HPDE6-E6E7 (cell line): ENCODE measurements at regions not wholly inside any gene's neighbourhood (a gene's known extent, or its start where the extent isn't known, plus 50 kb on each side); places are given as distances from the start of the nearest gene placed in this dataset.

ENCODE experiments used
- DNase-seq: peaks from one replicate; pipeline ENCODE4 v3.0.0; 2011; ENCODE audit warnings: missing footprints; ENCODE audit errors: extremely low spot score

DNA sequence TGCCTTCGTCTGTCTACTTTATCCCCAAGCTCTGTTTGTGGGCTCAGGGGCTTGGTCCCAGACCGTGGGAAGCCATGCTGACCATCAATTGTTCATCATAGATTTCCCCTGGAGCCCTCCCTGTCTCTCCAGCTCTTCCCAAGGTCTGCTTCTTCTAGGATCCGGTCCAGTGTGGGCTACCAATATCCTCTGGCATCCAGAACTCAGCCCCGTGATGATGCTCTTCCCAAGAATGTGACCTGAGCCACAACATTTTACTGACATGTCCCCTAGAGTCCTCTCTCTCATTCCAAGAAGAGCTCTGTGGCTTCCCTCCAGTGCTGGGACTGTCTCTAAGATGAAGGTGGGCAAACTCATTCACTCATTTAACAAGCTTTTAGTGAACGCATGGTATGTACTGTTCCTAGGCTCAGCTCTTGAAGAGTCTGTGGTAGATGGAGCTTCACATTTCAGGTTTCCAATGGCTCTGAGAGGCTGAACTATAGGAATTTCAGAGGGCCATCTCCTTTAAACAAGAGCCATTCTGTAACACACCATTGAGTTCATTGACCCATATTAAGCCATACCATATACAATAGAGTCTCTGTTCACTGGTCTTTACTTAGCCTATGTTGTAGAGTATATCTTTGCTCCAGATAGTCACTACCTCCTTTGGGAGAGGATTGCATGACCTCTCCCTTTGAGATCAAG is 142.0 kb upstream of the APCDD1 start:
- no peak for DNase-seq

DNA sequence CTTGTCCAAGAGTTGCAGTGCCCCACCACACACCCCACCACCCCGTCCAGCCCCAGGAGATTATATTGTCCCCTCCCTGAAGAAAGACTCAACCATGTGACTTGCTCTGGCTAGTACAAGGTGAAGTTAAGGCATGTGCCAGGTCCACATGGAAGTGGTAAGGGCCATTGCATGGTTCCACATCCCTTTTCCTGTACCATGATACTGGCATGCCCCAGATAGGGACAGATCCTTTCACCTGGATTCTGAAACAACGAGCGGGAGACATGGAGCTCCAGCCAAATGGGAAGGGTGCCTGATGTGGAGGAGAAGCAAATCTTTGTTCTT is 141.5 kb upstream of the APCDD1 start:
- no peak for DNase-seq

DNA sequence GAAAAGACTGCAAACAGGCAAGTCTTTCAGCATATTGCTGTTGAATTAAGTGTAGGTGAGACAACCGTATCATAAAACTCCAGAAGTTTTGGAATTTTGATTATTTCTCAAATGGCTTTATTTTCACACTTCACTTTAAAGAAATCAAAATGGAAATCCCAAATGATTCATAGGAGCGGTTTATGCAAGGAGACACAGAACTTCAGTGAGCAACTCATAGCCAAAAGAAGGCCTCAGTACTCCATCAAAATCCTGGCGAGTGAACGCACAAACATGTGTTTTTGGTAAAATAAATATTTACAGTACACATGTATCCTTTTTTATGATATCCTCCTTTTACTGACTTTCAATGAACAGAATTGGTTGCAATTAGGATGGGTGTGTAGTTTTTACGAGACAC is 140.4 kb upstream of the APCDD1 start:
- DNase-seq = no peak

DNA sequence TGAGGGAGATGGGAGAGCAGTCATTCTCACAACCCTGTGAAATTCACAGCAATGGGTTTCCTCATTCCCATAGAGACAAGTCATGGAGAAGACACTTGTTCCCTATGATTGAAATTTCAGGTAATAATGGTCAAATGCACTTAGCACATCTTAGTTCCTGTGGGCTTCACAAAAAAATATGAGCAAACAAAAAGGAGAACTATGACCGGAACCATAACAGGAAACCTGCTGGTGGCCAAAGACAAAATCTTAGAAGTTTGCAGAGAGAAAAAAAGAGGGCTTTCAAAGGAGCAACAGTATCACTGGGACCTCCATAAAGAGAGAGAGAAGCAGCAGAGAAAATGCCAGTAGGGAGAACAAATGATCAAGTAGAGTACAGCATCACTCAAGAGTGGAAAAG is 138.9 kb upstream of the APCDD1 start:
- DNase-seq = no peak

DNA sequence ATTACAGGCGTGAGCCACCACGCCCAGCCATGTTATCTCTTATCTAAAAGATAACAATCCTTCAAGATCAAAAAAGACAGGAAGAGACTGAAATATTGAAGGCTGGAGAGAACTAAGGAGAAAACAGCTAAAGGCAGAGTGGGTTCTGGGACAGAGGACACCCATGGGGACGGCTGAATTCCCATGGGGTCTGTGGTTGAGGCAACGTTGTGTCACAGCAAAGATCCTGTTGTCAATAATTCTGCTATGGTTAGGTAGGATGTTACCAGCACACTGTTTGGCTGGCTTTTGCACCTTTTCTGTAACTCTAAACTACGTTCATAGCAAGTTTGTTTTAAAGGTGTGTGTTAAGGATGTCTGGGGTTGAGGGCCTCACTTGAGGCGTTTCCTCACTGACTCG is 137.7 kb upstream of the APCDD1 start:
- no peak for DNase-seq

DNA sequence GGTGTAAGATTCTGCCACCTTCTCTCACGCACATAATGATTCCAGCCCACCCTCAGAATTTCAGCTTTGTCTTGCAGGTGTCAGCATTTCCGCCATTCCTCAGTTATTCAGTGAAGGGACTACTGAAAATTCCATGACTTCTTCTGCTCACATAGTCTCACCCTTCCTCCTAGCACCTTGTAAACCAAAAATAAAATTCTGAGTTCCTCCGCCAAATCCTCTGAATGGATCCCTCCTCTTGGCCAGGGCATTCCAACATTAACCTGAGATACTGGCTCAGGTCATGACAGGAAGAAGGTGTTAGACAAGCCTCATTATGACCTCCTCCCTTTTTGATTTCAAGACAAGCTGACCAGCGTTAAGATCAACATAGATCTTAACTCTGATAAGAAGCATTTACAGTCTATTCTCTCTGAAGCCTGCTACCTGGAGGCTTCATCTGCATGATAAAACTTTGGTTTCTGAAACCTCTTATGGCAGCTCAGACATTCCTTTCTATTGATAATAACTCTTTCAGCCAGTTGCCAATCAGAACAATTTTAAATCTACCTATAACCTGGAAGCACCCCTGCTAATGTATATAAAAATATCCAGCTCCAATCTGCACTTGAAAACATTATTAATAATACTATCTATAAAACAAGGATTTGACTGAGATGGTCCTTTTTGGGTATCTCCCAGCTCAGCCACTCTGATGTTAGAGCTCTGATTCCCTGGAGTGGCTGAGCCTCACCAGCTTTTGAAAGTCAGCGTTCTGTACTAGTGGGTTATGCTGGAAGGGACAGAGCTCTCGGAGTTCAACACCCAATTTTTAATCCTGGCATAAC is 136.4 kb upstream of the APCDD1 start:
- no peak for DNase-seq

DNA sequence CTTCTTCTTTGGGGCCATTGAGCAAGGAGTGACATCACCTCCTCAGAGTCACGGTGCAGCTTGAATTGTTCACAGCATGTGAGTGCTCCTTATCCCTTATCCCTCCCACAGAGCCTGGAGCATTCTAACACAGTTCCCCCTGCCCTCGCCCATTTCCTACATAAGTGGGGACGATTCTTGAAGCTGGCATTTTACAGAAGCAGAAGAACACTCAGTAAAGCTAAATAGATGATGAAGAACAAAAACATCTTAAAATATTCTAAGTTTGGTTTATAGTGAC is 135.8 kb upstream of the APCDD1 start:
- no peak for DNase-seq

DNA sequence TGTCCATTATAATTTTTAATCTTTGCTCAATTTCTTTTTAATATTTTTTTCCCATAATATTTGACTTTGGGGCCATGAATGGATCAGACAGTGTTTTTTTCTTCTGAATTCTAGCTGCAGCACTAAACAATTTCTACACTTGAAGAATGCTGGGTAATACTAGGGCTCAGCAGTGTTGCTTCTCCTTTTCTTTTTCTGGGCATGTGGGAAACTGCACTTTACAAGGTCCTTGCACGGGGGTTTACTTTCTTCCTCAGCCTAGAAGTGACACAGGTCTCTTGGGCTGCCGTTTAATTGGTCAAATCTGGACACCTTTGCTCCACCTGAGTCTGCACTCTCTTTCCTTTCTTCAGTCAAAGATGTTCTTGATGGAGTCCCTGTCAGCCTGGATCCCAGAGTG is 135.4 kb upstream of the APCDD1 start:
- DNase-seq = no peak

DNA sequence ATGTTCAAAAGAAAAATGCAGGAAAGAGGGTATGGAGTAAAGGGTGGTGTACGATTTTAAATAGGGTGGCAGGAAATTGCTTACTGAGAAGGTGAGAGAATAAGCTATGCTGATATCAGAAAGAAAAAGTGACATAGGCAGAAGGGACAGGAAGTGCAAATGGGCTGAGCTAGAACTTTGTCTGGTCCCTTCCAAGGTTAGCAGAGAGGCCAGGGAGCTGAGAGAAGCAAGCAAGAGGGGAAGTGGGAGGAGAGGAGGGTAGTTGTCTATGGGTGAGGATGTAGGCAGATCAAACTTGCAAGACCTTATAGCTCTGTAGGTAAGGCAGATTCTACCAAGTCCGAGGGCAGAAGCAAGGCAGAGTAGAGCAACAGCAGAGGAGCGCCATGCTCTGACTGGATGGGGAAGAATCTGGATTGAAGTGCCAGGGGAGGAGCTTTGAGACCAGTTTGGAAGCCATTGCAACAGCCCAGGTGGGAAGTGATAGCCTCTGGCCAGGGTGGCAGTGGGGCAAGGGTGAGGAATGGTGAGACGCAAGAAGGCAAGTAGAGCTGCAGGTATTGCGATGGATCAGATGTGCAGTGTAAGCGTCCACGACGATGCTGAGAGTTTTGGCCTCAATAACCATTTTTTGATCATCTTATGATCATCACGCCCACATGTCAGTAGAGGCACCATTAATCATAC is 134.4 kb upstream of the APCDD1 start:
- no peak for DNase-seq

DNA sequence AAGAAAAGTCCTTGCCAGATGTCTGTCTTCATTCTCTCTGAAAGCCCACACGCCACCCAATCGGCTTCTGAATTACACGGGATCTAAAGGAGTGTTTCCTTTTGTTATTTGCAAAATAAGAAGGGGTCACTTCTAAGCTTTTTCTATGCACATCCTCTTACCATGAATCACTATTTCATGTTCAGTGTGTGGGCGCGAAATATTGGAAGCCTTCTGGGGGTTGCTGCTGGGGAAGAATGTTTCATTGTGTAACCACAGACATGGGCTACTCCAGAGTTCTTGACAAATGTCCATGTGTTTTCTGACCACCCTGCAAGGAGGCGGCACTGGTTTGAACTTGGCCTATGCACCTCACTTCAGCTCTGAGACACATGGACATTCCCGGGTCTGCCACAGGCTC is 133.6 kb upstream of the APCDD1 start:
- DNase-seq = no peak

DNA sequence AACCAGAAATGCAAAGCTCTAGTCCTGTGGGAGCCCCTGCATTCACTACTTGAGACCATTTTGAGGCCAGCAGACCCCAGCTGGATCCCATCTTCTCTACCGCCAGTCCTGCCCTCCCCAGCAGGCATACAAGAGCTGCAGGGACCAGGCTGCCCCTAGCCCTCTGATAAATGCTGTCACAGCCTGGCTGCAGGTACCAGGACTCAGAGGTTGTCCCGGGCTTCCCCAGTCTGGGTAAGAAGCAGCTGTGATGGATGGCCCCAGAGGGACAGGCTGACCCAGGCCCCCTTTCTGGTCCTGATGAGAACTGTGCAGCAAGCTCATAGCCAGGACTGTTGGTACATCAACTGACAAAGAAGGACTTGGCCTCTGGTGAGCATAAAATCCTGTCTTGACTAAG is 132.9 kb upstream of the APCDD1 start:
- no peak for DNase-seq

DNA sequence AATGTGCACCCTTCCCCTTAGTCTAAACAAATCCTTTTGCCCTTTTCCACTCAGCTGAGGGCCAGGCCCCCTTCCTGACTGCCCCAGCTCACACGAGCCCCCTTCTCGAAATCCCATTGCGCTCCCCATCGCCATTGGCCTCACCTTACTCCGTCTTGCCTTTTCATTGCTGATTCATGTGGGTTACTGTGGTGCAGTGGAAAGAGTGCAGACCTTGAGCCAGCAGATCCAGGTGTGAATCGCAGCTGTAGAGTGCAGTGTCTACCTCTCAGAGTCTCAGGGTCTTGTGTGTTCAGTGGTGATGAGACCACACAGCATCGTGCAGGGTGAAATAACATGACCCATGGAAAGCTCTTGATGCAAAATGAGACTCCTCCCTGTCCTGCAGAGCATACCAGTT is 132.4 kb upstream of the APCDD1 start:
- no peak for DNase-seq

DNA sequence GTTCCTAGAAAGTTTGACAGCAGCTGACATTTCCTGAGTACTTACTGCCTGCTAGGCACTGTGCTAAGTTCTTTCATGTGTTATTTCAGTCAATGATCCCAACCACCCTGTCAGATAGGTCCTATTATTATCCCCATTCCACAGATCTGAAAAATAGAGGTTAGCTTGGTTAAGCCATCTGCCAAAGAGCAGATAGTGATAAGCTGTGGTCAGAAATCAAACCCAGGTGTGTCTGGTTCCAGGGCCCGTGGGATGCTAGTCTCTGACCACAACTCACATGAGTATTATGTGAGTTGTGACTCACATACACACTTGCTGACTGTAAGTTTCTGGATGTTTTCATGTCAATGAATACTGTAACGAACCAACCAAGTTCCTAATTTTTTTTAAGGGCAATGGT is 132.0 kb upstream of the APCDD1 start:
- no peak for DNase-seq

DNA sequence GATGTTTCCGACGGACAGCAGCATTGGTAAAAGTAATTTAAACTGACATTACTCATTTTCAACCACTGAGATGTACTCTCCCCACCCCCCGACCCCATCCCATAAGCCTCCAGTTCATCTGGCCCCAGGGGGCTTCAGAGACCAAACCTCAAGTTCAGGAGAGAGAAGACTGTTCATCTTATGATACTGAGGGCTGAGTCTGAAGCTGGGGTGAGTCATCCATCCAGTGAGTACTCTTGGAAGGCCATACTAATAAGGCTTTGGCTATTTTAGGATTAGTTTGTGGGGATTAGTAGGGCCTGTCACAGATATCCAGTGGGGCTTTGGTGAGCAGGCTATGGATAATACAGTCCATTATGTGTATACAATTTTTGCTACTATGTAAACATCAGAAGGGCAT is 125.3 kb upstream of the APCDD1 start:
- DNase-seq = no peak

DNA sequence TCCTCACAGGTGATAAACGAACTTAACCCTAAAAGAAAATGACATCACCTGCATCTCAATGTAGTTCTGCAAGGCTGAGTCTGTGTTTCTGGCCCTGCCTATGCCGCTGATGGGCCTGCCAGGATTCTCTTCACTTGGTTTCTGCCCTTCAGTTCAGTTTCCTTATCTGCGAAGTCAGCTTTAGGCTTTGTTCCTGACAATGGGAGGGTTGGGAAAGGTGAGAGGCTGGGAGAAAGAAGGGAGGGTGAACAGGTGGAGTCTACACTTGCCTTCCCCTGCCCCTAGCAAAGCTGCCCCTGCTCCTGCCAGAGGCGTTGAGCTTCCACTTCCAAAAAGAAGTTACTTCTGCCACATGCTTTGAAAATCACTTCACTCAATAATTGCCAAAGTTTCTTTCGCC is 124.0 kb upstream of the APCDD1 start:
- DNase-seq = no peak

DNA sequence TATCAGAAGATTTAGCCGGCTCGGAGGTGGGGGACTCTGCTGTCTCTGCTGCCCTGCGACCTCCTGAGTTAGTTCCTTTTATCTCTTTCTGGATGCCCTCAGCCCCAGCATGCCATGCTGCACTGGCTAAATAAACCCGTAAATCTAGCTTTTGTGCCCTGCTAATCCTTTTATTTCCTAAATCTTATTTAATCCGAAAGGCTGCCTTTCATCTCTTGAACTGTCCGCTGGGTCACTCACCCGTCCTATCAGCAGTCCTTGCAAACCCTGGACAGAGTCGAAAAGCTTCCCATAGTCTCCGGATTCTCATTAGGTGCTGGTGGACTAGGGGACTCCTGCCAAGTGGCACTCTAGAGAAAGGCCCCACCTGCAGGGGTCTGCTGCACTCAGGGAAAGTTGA is 122.0 kb upstream of the APCDD1 start:
- no peak for DNase-seq

DNA sequence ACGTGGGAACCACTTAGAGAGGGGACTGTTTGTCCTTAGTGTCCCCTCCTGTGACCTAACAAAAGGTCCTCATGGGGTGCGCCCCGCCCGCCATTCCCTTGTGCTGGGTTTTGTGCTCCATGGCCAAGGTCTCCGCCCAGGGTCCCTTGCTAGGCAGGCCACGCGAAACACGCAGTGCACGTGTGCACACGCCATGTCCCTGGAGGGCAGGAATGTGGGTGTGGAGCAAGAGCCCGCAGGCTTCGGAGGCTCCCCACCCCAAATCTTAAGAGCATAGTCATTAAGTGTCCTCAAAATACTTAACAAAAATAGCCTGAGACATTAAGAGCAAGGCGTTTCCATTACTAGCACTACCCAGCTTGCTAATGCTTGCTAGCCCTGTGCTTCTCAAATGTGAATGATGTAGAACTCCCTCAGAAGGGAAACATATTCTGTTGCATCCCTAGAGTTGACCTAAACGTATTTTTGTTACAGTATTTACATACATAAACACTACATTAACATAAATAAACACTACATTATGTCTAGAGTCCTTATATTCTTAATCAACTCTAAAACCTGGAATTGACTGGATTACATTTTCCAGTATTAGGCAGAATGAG is 117.6 kb upstream of the APCDD1 start:
- no peak for DNase-seq

DNA sequence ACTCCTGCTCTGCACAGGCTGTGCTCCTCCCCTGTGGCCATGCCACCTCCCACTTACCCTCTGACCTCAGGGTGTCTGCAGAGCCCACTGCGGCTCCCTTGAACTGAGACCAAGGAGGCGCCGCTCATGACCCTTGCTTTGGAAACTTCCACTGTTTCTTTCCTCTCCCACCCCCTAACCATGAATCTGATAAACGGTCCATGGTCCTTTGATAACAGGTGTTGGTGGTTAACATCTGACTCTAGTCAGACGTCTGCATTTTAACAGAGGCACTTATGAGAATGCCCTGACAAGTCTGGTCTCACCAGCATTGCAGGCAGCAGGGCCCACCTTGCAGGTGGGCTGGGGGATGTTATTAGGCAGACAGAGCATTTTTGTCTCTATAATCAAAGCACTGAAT is 113.6 kb upstream of the APCDD1 start:
- DNase-seq = no peak

DNA sequence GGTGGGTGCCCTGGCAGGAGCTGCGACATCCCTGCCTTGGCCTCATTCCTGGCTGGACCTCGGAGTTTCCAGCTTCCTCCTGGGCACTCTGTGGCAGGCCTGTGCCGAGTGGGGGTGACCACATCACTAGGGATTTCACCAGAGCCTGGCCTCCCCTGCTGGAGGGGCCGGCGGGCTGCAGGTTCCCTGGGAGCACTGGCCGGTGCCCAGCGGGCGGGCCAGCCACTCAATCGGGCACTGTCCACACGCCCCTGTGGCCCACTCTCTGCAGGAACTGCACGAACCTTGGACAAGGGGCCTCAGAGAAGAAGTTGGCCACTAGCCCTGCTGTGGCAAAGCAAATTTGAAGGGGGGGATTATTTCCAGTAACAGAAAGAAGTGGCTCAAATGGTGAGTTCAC is 110.7 kb upstream of the APCDD1 start:
- DNase-seq = no peak

DNA sequence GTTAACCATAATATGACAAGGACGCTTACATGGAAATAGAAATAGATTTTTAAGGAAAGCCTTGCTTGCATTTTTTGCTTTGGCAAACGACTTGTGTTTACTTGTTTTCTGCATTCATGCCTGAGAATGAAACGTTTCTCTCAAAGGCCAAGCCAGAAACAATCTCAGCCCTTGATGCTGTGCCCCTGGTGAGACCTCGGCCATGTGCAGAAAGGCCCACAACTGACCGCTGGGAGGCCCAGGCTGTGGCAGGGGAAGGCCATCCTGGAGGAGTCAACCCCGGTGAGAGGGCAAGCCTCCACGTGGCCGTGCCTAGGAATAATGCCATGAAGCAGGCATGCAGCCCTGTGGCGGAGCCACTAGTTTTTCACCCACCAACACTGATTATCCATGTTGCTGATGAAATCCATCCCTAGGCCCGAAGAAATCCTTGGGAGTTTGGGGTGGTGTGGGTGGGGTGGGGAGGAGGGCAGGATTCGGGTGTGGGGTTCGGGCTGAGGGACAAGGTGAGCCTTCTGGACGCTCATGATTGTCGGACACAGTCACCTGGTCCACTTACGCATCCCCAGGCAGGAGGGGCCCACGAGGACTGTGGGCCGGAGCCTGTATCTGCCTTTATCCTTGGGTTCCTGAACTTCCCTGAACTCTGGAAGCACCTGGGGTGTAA is 107.6 kb upstream of the APCDD1 start:
- DNase-seq = no peak

DNA sequence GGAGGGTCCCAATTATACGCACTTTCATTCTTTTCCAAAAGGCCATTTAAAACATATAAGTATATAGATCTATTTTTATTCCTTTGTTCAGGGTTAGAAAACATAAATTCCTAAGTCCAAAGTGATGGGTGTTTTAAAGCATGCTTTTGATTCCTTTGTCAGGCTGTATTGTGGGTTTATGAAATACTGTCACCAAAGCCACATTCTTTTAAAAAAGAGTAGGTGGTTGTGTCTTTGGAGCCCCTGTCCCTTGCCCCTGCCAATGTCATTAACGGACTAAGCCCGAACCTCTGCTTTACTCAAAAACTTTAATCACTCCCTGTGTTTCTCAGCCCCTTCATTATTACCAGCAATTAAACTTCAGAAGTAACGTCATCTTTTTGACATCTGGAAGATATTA is 104.9 kb upstream of the APCDD1 start:
- no peak for DNase-seq

DNA sequence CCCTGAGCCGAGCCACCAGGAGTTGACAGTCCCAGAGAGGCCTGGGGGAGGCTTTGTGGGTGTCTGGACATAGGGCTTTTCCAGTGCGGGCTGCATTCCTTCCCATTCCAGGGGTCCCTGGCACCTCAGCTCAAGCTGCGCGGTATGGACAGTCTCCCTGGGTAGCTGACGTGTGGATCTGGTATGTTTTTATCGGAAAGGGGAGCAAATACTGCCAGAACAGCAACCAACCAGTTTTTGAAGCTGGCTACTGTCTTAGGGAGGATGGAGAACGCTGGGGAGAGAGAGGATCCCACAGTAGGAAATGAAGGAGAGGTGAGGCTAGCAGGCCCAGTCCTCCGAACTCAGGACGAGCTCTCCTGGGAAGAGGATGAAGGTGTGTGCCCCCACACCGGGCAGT is 103.8 kb upstream of the APCDD1 start:
- no peak for DNase-seq
